OCI-LY7 (cell line): ENCODE measurements at regions not wholly inside any gene's neighbourhood (a gene's known extent, or its start where the extent isn't known, plus 50 kb on each side); places are given as distances from the start of the nearest gene placed in this dataset.

Experiments
- BruUV-seq: library from RNA; stranded (reverse); fragments of 400-500 nt; replicated peaks from 2 replicates; lab custom pipeline; 2021; lab: Mats Ljungman, UMichigan
- CTCF ChIA-PET: fragments of 300-600 bp; sonication (Branson Sonifier 250); formaldehyde crosslinking; loops from one replicate; lab custom pipeline; 2022; ENCODE audit warnings: antibody characterized with exemption; ENCODE audit not compliant: unreplicated experiment; lab: Charles Lee
- POLR2A ChIA-PET: fragments of 300-600 bp; sonication (Branson Sonifier 250); formaldehyde crosslinking; loops from one replicate; lab custom pipeline; 2022; ENCODE audit warnings: antibody characterized with exemption; lab: Charles Lee
- DNase-seq: peaks from one replicate; pipeline ENCODE4 v3.0.0-alpha.2; 2015; ENCODE audit warnings: low spot score
- H2AFZ ChIP-seq: fragments of 200-600 bp; sonication (generic), shearing (Covaris generic); 2 replicates; pipeline ENCODE4 v1.6.1; 2014; ENCODE audit warnings: mild to moderate bottlenecking, antibody characterized with exemption, low read length, moderate library complexity
- H3K27ac ChIP-seq: fragments of 200-600 bp; sonication (generic); 2 replicates; pipeline ENCODE4 v1.5.1; 2014; ENCODE audit warnings: mixed run types, low read depth, mild to moderate bottlenecking, moderate library complexity, low read length, inconsistent platforms; ENCODE audit not compliant: poor library complexity, severe bottlenecking
- H3K36me3 ChIP-seq: fragments of 200-600 bp; sonication (generic); 2 replicates; pipeline ENCODE4 v1.6.1; 2014; ENCODE audit warnings: mild to moderate bottlenecking, antibody characterized with exemption, low read length, moderate library complexity, mixed read lengths; ENCODE audit not compliant: insufficient read depth
- H3K4me1 ChIP-seq: fragments of 200-600 bp; sonication (generic); 2 replicates; pipeline ENCODE4 v1.5.1; 2014; ENCODE audit warnings: mild to moderate bottlenecking, low read length; ENCODE audit not compliant: insufficient read depth, poor library complexity, severe bottlenecking
- H3K4me2 ChIP-seq: fragments of 200-600 bp; sonication (generic); 2 replicates; pipeline ENCODE4 v1.6.1; 2014; ENCODE audit warnings: mild to moderate bottlenecking, low read length
- H3K4me3 ChIP-seq: fragments of 200-600 bp; sonication (generic); 2 replicates; pipeline ENCODE4 v1.5.1; 2014; ENCODE audit warnings: mild to moderate bottlenecking, low read depth, low read length; ENCODE audit not compliant: poor library complexity, severe bottlenecking
- H3K79me2 ChIP-seq: fragments of 200-600 bp; sonication (generic); 2 replicates; pipeline ENCODE4 v1.6.1; 2016; ENCODE audit warnings: low read depth, mild to moderate bottlenecking, low read length, moderate library complexity, mixed read lengths; ENCODE audit not compliant: insufficient read depth
- H3K9me2 ChIP-seq: fragments of 200-600 bp; sonication (generic); 2 replicates; pipeline ENCODE4 v1.6.1; 2016; ENCODE audit warnings: mild to moderate bottlenecking, low read length, mixed read lengths; ENCODE audit not compliant: insufficient read depth
- H3K9me3 ChIP-seq: fragments of 200-600 bp; sonication (generic); 2 replicates; pipeline ENCODE4 v1.6.1; 2014; ENCODE audit warnings: mild to moderate bottlenecking, mixed run types, low read length, mixed read lengths
- H4K20me1 ChIP-seq: fragments of 200-600 bp; sonication (generic); 2 replicates; pipeline ENCODE4 v1.6.1; 2014; ENCODE audit warnings: mild to moderate bottlenecking, antibody characterized with exemption, low read length, moderate library complexity, mixed read lengths; ENCODE audit not compliant: insufficient read depth
- CTCF ChIP-seq: fragments of 200-600 bp; sonication (generic); conservative IDR thresholded peaks from 2 replicates; pipeline ENCODE4 v1.5.1; 2014; ENCODE audit warnings: mild to moderate bottlenecking, antibody characterized with exemption, low read length, moderate library complexity, mixed read lengths
- EZH2phosphoT487 ChIP-seq: fragments of 200-600 bp; sonication (generic); IDR thresholded peaks from 2 replicates; pipeline ENCODE4 v1.6.1; 2018; ENCODE audit warnings: low read depth, borderline replicate concordance, mild to moderate bottlenecking, mixed run types, antibody characterized with exemption, low read length, moderate library complexity, mixed read lengths
- intact Hi-C: fragments of 100-400 bp; cut with micrococcal nuclease; formaldehyde crosslinking; loops from one replicate; pipeline ENCODE4 v1.10.0; 2022; ENCODE audit not compliant: unreplicated experiment

DNA sequence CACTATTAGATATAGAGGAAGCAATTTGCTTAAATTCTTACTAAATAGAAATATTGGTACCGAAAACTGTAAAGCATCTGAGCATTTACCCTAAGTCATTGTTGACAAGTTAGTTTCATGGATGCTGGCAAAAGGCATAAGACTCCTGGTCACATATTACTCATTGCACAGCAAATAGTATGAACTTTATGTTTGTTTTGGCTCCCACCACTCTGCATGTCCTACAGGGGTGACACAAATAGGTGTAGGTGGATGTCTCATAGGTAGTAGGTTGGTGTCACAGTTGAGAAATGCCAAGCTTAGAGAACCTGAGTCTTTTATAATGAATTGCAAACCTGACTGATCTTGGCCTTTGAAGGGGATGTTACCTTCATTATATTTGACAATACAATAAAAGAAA, 199.6 kb upstream of the SEMA3D start:
- no peak for TF ChIP-seq CTCF
- no peak for TF ChIP-seq EZH2phosphoT487
- Histone ChIP-seq H3K9me2 (no peaks in the 10 kb centered on the region), H3K36me3 (no peaks in the 10 kb centered on the region), H3K79me2 (no peaks in the 10 kb centered on the region), H3K9me3 (no peaks in the 10 kb centered on the region), H3K4me1 (no peaks in the 10 kb centered on the region), H4K20me1 (no peaks in the 10 kb centered on the region), H3K4me2 (no peak overlapping the region), H2AFZ (no peak overlapping the region), H3K4me3 (no peak overlapping the region), H3K27ac (no peak overlapping the region)
- ChIA-PET POLR2A (no interaction called here), CTCF (no interaction called here)
- intact Hi-C loops: no loop called here
- no peak for DNase-seq
- BruUV-seq: no TSS peak

DNA sequence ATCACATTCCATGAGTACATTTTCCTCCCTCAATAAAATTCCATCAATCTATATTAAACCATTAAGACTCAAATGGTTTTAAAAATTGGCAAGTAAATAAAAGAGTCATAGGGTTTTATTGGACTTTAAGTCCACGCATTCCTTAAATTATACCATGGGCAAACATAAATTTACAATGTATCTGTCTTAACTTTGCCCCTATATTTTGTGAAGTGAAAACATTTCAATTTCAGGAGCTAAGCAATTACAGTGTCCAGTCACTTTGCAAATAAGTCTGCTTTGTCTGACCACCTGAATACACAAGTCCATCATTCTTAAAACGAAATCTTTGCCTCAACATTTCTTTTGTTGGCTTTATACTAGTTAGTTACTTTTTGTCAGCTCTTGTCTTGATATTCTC, 197.5 kb upstream of the SEMA3D start:
- no TSS peak for BruUV-seq
- no peaks in the 10 kb centered on the region for H3K79me2 ChIP-seq
- no peaks in the 10 kb centered on the region for H3K9me3 ChIP-seq
- no peak overlapping the region for H3K27ac ChIP-seq
- CTCF ChIA-PET: no interaction called here
- DNase-seq: no peak
- H3K4me1 ChIP-seq: no peaks in the 10 kb centered on the region
- no peaks in the 10 kb centered on the region for H4K20me1 ChIP-seq
- H3K36me3 ChIP-seq: no peaks in the 10 kb centered on the region
- TF ChIP-seq CTCF (no peak), EZH2phosphoT487 (no peak)
- intact Hi-C loops: no loop called here
- POLR2A ChIA-PET: no interaction called here
- H3K4me2 ChIP-seq: no peak overlapping the region
- H3K4me3 ChIP-seq: no peak overlapping the region
- no peak overlapping the region for H2AFZ ChIP-seq
- H3K9me2 ChIP-seq: no peaks in the 10 kb centered on the region

GRCh38 chr7:85381212-85381611, 194.4 kb upstream of the SEMA3D start:
- Histone ChIP-seq H3K27ac (no peak overlapping the region), H3K79me2 (no peaks in the 10 kb centered on the region), H3K4me1 (no peaks in the 10 kb centered on the region), H2AFZ (no peak overlapping the region), H3K9me3 (no peaks in the 10 kb centered on the region), H3K4me3 (no peak overlapping the region), H3K9me2 (no peaks in the 10 kb centered on the region), H3K4me2 (no peak overlapping the region), H3K36me3 (no peaks in the 10 kb centered on the region), H4K20me1 (no peaks in the 10 kb centered on the region)
- no peak for TF ChIP-seq CTCF
- no peak for DNase-seq
- ChIA-PET CTCF (no interaction called here), POLR2A (no interaction called here)
- BruUV-seq: no TSS peak
- intact Hi-C loops: no loop called here
